Stimulated activated CD8-positive, alpha-beta memory T cell treated with anti-CD3 and anti-CD28 coated beads, Interleukin-15, amount 100 ng/mL, for 1 hour (primary cell): ENCODE measurements at regions not wholly inside any gene's neighbourhood (a gene's known extent, or its start where the extent isn't known, plus 50 kb on each side); places are given as distances from the start of the nearest gene placed in this dataset.
"Not testable (repeated sequence)": the region's sequence is repeated elsewhere in the genome, so short reads cannot be mapped to it uniquely, and the experiment has no call there.

Experiments
- DNase-seq: peaks from one replicate; pipeline ENCODE4 v3.0.0-alpha.2; 2020; ENCODE audit warnings: low read depth

DNA sequence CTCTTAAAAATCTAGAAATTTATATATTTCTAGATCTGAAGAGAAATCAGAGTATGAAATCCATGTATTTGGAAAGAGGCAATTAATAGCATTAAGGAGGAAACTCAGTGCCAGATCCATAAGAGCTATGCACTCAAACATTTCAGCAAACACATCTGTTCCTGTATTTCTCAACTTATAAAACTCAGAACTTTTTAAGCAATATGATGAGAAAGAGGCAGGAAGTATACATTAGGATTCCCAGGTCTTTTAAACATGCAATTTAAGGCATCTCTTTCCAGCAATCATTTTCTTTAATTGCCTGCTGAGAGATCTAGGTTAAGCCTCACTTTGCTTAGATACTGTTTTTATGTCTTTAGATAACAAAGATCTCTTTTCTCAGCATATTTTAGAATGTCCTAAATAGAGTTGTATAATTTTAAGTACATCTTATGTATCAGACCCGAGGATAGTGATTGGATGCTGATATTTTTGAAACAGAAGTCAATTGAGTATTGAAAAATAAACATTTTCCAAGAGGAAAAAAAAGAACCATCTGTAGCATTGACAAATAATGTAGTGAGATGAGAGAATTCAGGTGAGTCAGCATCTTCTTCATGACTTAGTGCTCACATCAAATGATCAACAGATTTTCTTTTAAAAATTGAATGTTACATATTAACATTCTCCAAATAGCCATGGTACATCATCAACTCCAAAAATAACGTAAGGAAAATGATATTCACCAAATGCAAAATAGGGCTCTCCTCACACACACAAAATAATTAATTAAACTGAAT lies 461.4 kb upstream of the NOX3 start:
- DNase-seq = no peak

DNA sequence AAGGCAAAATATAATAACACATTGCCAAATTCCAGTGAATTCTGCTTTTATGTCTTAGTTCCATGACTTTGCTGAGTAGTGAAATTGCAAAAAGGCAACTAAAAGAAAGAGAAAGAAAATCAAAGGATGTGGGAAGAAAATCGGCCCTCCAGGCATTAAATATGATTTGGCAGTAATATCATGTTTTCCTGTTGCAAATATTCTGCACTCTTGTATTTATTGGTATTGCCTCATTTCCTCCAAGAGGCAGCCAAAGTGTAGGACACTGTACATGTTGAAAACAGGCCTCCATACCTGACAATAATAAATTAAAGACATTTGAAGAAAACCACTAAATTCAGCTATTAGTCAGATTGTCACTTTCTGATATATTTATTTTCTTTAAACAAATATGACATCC lies 460.0 kb upstream of the NOX3 start:
- no peak for DNase-seq

GRCh38 chr6:155913816-155914215 lies 458.2 kb upstream of the NOX3 start:
- no peak for DNase-seq

DNA sequence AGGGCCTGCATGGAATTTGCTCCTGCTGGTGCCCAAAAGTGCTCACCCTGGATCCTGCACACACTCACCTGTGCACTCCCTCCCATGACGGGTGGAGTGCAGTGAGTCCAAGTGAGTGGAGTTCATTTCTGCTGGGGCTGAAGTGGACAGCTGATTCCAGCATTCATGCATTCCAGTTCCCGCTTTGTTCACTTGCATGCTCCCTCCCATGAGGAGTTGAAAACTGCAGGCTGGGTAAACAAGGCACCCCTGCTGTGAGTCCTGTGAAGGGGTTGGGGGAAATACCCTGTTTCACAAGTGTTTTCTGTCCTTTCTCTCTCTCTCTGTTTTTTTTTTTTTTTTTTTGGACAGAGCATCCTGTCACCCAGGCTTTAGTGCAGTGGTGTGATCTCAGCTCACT lies 454.1 kb upstream of the NOX3 start:
- no peak for DNase-seq

DNA sequence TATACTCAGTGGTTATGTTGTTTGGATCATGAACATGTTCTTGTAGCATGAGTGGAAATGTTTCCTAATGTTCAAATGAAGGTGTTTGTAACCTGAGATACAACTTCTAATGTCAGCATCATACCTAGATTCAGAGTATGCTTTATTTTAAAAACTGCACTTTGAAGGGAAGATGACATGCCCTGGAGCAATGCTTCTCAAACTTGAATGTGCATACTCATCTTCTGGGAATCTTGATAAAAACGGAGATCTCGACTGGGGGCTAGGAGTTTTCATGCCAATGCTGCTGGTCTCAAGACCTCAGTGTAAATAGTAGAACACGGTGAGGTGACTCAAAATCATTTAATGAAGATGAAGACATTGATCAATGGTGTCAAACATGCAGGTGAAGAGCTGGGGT lies 440.0 kb upstream of the NOX3 start:
- no peak for DNase-seq

GRCh38 chr6:155894758-155895157 lies 439.1 kb upstream of the NOX3 start:
- DNase-seq = no peak

GRCh38 chr6:155894262-155894661 lies 438.6 kb upstream of the NOX3 start:
- no peak for DNase-seq

- no peak for DNase-seq
Measured at GRCh38 chr6:155890409-155890808, 434.8 kb upstream of the NOX3 start.

GRCh38 chr6:155889410-155889809 lies 433.8 kb upstream of the NOX3 start:
- DNase-seq = no peak

- no peak for DNase-seq
Measured at GRCh38 chr6:155887421-155887820, 431.8 kb upstream of the NOX3 start.

- no peak for DNase-seq
Measured at GRCh38 chr6:155883741-155884140, 428.1 kb upstream of the NOX3 start.

DNA sequence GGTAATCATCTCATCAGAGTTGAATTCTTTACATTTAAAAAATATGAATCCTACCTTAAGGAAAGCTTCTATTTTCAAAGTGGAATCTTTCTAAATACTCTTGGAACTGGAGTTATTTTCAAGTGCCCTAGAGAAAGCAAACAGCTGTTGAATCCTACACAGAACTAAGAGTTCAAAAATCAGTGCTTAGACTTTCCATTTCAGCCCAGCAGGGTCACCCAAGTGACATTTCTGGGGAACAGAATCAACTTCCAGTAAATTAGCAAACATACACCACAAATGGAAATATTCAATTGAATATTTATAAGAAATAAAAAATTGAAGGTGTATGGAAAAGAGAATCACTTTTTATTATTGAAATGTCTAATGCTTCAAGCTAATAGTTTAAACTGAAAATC lies 427.7 kb upstream of the NOX3 start:
- DNase-seq = no peak

DNA sequence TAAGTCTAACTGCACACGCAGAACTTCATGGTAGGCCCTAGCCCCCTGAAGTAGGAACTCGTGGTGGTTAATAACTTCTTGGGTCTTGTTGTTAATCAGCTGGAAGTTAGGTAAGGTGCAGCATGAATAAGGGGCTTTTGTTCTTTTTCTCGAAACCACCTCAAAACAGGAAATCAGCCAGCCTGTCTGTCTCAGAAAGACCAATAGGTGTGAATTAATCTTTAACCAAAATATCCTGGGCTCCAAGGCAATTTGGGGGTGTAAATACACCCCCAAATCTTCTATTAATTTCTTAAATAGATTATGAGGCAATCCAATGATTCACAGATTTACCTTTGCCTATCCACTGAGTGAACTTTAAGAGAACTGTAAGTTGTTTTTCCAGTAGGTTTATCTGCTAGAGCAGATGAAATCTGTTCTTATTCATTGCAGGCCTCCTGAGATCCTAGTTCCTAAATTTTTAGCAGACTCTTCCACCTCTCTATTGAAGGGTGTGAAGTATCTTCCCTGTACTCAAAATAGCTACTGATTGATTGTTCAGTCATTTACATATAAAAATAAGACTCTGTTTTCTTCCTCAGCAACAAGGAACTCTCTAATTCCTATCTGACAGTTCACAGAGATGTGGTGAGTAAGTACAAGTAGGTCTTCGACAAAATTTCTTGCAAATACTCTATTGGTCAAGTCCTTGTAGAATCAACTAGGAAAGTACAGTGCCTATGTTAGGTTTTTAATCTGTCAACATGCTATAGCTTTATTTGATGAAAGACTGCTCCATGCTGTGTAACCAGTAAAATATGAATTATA lies 427.1 kb upstream of the NOX3 start:
- no peak for DNase-seq

GRCh38 chr6:155881826-155882526 lies 426.3 kb upstream of the NOX3 start:
- no peak for DNase-seq

DNA sequence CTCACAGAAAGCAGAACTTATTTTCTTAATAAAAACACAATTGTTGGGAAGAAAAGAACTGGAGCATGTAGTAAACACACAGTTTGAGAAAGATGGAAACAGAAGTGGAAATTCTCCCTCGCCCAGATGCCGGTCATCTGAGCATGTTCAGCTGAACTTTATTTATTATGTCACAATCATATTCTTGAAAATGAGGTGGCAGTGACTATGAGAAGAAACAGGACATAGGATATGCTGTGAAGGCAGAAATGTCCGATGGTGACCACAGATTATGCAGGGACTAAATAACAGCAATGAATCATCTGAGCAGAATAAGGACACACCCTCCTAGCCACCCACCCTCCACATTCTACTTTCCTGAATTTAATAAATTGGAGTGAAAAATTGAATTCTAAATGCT lies 425.3 kb upstream of the NOX3 start:
- no peak for DNase-seq

- DNase-seq = no peak
Measured at GRCh38 chr6:155872961-155873360, 417.3 kb upstream of the NOX3 start.

DNA sequence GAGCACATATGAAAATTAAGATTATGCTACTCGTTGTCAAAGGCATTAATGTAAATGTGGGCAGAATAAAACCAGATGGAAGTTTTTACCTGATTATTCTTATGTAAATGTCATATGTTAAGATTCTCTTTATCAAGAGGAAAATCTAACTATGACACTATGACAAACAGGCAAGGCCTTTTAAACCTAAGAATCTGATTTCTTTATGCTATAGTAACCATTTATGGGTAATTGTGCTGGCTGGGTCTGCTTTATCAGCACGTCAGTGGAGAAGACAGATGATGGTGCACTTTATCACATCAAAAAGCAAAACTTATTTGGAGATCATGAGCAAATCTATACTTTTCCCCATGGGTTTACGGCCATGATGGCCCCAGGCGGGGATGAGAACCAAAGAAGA lies 412.0 kb upstream of the NOX3 start:
- DNase-seq = no peak

DNA sequence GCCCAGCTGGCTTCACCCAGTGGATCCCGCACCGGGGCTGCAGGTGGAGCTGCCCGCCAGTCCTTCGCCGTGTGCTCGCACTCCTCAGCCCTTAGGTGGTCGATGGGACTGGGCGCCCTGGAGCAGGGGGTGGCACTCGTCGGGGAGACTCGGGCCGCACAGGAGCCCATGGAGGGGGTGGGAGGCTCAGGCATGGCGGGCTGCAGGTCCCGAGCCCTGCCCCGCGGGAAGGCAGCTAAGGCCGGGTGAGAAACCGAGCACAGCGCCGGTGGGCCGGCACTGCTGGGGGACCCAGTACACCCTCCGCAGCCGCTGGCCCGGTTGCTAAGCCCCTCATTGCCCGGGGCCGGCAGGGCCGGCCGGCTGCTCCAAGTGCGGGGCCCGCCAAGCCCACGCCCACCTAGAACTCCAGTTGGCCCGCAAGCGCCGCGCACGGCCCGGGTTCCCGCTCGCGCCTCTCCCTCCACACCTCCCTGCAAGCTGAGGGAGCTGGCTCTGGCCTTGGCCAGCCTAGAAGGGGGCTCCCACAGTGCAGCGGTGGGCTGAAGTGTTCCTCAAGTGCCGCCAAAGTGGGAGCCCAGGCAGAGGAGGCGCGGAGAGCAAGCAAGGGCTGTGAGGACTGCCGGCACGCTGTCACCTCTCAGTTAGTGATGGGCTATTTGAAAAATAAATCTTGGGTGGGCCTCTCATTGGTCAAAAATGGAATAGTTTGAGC lies 411.2 kb upstream of the NOX3 start:
- not testable (repeated sequence) for DNase-seq

DNA sequence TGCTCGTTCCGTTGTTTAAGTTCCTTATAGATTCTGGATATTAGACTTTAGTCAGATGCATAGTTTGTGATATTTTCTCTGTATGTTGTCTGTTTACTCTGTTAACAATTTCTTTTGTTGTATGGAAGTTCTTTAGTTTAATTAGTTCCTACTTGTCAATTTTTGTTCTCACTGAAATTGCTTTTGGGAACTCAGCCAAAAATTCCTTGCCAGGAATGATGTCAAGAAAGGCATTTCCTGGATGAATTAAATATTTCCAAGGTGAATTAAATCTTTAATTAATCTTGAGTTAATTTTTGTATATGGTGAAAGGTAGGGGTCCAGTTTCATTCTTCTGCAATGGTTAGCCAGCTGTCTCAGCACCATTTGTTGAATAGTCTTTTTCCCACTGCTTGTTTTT lies 406.2 kb upstream of the NOX3 start:
- no peak for DNase-seq

DNA sequence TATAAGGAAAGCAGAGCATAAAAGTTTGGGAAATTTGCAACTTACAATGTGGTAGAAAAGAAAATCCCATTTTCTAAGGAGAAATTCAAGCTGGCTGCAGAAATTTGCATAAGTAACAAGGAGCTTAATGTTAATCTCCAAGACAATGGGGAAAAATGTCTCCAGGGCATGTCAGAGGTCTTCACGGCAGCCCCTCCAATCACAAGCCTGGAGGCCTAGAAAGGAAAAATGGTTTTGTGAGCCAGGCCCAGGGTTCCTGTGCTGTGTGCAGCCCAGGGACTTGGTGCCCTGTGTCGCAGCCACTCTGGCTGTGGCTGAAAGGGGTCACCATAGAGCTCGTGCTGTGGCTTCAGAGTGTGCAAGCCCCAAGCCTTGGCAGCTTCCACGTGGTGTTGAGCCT lies 403.3 kb upstream of the NOX3 start:
- not testable (repeated sequence) for DNase-seq

- no peak for DNase-seq
Measured at GRCh38 chr6:155854787-155855186, 399.1 kb upstream of the NOX3 start.

DNA sequence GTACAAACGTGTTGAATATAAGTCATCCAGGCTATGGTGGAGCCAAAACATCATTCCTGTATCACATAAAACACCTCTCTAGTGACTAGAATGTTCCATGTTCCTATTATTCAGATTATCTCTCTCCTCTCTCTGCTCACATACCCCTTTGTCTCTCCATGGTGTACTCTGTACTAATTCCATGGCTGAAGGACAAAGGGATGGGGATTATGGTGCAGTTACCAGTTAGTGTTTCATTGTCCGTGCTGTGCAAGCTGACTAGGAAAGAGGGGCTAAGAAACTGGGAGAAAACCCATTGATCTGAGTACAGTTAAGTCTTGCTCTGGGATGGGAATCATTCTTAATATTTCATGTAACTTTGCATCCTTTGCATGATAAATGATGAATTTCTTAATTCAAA lies 397.4 kb upstream of the NOX3 start:
- no peak for DNase-seq
